ENCODE measurements at regions not wholly inside any gene's neighbourhood (a gene's known extent, or its start where the extent isn't known, plus 50 kb on each side); places are given as distances from the start of the nearest gene placed in this dataset.

- POLR2A ChIA-PET (ENCODE audit: unreplicated experiment), result no interaction called here
- no peak overlapping the region for H2BK120ac ChIP-seq (ENCODE audit: low read depth, low read length)
- H3K56ac ChIP-seq (ENCODE audit: extremely low read depth, insufficient read depth, low read length), result no peak overlapping the region
- no peak for DNase-seq
- H4K5ac ChIP-seq (ENCODE audit: low read depth, low read length), result no peak overlapping the region
- no CpG with 5 or more reads among the region's 2 CpGs for WGBS, 2 experiments (ENCODE audit: extremely low coverage in 2 of 2, insufficient read length in 1 of 2)
- no peak overlapping the region for H2AK5ac ChIP-seq (ENCODE audit: low read depth, low read length)
- H3K27ac ChIP-seq (ENCODE audit: insufficient read depth, low read length), result no peak overlapping the region
- no peak overlapping the region for H3K18ac ChIP-seq (ENCODE audit: low read depth, low read length)
- H2AK9ac ChIP-seq (replicated peaks; ENCODE audit: low read depth, low read length, poor library complexity), result no peak overlapping the region
- CTCF ChIA-PET, result no interaction called here
- no peaks in the 10 kb centered on the region for H3K36me3 ChIP-seq (ENCODE audit: control insufficient read depth, insufficient read depth, low read length)
- no peak overlapping the region for H2BK5ac ChIP-seq (ENCODE audit: low read depth, low read length, poor library complexity, severe bottlenecking)
- TF ChIP-seq BHLHE40 (IDR thresholded peaks at IDR 0.05; ENCODE audit: low read depth, low read length) (no peak), FOS (IDR thresholded peaks at IDR 0.05; ENCODE audit: low read depth, low read length) (no peak), USF2 (IDR thresholded peaks at IDR 0.05; ENCODE audit: low read depth, low read length) (no peak), CTCF (conservative IDR thresholded peaks at IDR 0.05; ENCODE audit: low read depth, low read length) (no peak), CHD1 (IDR thresholded peaks at IDR 0.05; ENCODE audit: low read depth, low read length) (no peak)
- H3K9me1 ChIP-seq (ENCODE audit: insufficient read depth, low read length), result no peaks in the 10 kb centered on the region
- ATAC-seq (ENCODE audit: low read depth), result no peak
- dilution Hi-C loops (cut with HindIII; ENCODE audit: low sequenced_read_pairs, unreplicated experiment), result no loop called here
- H3K4me1 ChIP-seq (ENCODE audit: control insufficient read depth, insufficient read depth, low read length), result no peaks in the 10 kb centered on the region
- H3K27me3 ChIP-seq (ENCODE audit: control insufficient read depth, insufficient read depth, low read length), result no peaks in the 10 kb centered on the region; the same call in 1 of the 2 replicates
- no peak overlapping the region for H2BK20ac ChIP-seq (ENCODE audit: low read depth, low read length)
- no peak overlapping the region for H4K91ac ChIP-seq (ENCODE audit: insufficient read depth, low read depth, low read length)
- no peak overlapping the region for H3K4me3 ChIP-seq (ENCODE audit: insufficient read depth, low read depth, low read length)
- no TSS peak for BruUV-seq (replicated peaks)
- H3K4ac ChIP-seq (ENCODE audit: low read depth, low read length), result no peak overlapping the region
- H4K20me1 ChIP-seq (ENCODE audit: insufficient read depth, low read length), result no peaks in the 10 kb centered on the region
- in situ Hi-C loops (cut with MboI; ENCODE audit: low sequenced_read_pairs), result no loop called here
- H3K9ac ChIP-seq (ENCODE audit: low read depth, low read length), result no peak overlapping the region
- H4K8ac ChIP-seq (ENCODE audit: low read depth in 2 of 2, low read length in 2 of 2), result no peak overlapping the region
- no peaks in the 10 kb centered on the region for H3K9me3 ChIP-seq (ENCODE audit: control insufficient read depth, insufficient read depth, low read length)
- H3K14ac ChIP-seq (replicated peaks; ENCODE audit: low read depth, low read length), result no peak overlapping the region
- H3K23ac ChIP-seq (ENCODE audit: low read depth, low read length), result no peak overlapping the region
- intact Hi-C loops (cut with micrococcal nuclease), result no loop called here
- no peak overlapping the region for H2AFZ ChIP-seq (replicated peaks; ENCODE audit: low read length, poor library complexity)
- no peak overlapping the region for H2BK15ac ChIP-seq (ENCODE audit: low read depth, low read length)
- no peaks in the 10 kb centered on the region for H3K79me1 ChIP-seq (ENCODE audit: low read depth in 1 of 2, low read length in 2 of 2)
- no peak overlapping the region for H3K4me2 ChIP-seq (ENCODE audit: low read depth, low read length)
Measured at GRCh38 chr15:61528581-61528910, 299.4 kb upstream of the RORA start.
